NCI-H1092 (cell line): ENCODE measurements at regions not wholly inside any gene's neighbourhood (a gene's known extent, or its start where the extent isn't known, plus 50 kb on each side); places are given as distances from the start of the nearest gene placed in this dataset.
"Not testable (repeated sequence)": the region's sequence is repeated elsewhere in the genome, so short reads cannot be mapped to it uniquely, and the experiment has no call there.

Experiments used
- DNase-seq: peaks from one replicate; lab custom pipeline; 2025; lab: John Stamatoyannopoulos, UW

GRCh38 chr5:89208392-89208791 lies 325.4 kb upstream of the MEF2C start:
- no peak for DNase-seq

DNA sequence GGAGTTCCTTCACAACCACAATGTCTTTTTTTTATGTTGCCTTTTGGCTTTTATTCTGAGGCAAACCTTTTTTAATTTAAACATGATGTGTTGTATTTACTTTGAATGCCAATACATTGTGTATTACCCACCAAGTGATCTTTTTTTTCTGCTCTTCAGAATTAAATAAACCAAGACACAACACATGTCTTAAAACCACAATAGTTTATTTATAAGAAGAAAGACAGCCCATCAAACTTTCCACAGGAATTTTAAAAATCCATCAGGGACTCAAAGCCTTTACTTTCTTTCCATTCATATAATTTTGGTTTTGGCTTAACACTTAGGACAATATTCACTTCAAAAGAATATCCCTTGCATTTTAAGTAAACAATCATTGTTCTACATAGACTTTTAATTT lies 321.8 kb upstream of the MEF2C start:
- DNase-seq: no peak

- no peak for DNase-seq
Measured at GRCh38 chr5:89203611-89204010, 320.6 kb upstream of the MEF2C start.

DNA sequence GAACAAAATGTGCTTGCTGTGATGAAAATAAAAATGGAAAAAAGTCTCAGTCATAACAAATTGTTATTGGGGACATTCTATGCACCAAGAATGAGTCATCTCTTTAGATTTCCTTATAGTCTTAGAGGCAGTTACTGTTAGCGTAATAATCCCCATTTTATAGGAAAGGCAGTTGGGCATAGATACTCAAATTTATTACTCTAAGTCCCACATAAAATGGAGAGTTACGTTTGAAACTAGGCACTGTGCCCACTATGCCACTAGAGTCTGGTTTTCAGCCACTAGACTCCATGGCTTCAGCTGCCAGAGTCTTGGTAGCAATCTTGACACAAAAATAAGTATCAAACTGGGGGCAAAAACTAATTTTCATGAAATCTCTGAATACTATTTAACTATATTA lies 317.9 kb upstream of the MEF2C start:
- DNase-seq: no peak

- no peak for DNase-seq
Measured at GRCh38 chr5:89199306-89199705, 316.3 kb upstream of the MEF2C start.

GRCh38 chr5:89191374-89191773 lies 308.4 kb upstream of the MEF2C start:
- no peak for DNase-seq

- DNase-seq: no peak
Measured at GRCh38 chr5:89190515-89191265, 307.7 kb upstream of the MEF2C start.

DNA sequence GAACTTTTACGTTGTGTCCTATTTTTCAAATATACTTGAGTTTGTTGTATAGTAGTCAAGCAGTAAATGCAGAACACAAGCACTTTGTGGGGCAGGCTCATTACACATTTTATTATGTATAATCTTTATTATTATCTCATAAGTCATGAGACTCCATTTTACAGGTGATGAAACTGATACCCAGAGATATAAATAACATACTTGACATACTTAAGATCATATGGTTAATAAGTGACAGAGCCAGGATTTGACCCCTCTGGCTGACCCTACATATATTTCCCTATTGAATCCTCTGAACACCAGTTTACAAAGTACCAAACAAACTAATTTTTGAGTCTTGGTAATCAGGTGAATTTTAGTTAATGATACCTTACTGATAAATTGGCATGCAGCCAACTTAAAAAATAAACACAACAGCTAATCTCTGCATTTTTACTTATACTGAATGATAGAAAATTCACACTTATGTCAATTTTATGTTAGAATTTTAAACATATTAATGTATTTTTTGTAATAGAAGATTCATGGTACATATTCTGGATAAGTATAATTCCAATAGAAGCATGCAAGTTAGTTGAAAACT lies 305.0 kb upstream of the MEF2C start:
- DNase-seq: no peak

DNA sequence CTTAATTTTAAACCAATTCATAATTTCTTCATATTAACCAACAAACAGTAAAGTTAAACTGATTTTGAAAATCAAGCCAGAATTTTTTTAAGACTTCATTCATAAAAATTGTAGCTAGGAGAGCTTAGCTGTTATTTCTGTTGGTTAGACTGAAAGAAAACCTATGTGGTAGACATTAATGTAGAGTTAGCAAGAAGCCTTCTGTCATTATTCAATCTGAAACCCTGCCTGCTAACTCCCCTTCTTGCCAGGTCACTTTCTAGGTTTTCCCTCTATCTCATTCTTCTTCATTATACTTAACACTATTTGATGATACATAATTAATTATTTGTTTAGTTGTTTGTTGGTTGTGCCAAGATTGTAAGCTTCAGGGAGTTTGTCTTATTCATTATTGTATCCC lies 304.3 kb upstream of the MEF2C start:
- no peak for DNase-seq

DNA sequence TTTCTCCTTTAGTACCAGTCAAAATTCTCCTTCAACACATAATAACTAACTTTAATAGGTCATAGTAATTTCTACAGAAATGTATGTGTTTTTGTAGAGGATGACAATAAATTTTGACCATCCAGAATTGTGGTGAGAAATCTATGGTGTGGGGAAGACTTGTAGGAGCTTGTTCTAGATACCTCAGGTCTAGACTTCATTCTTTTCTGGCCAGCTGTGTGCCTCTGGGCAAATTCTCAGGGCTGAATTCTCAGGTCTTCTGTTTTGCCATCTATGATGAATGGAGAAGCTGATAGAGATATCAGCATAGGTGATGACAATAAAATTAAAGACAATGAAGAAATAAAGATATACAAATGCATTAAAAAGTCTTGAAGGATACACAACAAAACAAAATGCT lies 298.6 kb upstream of the MEF2C start:
- no peak for DNase-seq

- DNase-seq: no peak
Measured at GRCh38 chr5:89179731-89180130, 296.7 kb upstream of the MEF2C start.

- no peak for DNase-seq
Measured at GRCh38 chr5:89178541-89178940, 295.6 kb upstream of the MEF2C start.

GRCh38 chr5:89173528-89173927 lies 290.5 kb upstream of the MEF2C start:
- DNase-seq: no peak

GRCh38 chr5:89168766-89169165 lies 285.8 kb upstream of the MEF2C start:
- DNase-seq: no peak

- DNase-seq: not testable (repeated sequence)
Measured at GRCh38 chr5:89164703-89165102, 281.7 kb upstream of the MEF2C start.

DNA sequence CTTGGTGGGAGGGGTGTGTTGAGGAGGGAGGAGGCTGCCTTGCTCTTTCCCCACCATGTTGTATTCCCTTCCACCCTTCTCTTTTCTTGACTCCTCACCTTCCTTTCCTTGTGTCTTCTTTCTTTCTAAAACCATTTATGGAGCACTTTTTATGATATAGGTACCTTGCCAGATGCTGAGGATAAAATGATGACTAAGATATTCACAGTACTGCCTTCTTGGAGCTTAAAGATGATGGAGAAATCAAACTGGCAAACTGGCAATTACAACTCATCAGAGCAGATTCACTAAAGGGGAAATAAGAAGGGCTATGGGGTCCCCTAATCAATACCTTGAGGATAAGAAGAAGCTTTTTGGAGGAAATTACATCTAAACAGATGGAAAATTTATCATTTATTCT lies 273.2 kb upstream of the MEF2C start:
- no peak for DNase-seq

DNA sequence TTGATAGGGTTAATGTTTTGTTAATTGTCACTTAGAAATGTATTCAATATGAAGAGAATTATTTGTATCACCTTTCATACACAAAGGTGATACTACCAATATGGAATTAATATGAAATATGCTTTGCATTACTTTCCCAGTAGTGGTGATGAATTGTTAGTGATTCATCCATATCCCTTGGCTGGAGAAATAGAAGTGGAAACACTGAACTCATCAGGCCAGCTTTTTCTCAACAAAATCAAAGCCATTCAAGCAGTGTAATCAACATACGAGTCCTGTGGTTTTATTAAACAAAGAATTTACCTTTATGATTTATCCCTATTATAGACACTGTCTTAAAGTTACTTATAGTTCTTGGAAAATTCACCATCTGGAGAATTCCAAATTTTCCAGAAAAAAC lies 264.0 kb upstream of the MEF2C start:
- DNase-seq: no peak

DNA sequence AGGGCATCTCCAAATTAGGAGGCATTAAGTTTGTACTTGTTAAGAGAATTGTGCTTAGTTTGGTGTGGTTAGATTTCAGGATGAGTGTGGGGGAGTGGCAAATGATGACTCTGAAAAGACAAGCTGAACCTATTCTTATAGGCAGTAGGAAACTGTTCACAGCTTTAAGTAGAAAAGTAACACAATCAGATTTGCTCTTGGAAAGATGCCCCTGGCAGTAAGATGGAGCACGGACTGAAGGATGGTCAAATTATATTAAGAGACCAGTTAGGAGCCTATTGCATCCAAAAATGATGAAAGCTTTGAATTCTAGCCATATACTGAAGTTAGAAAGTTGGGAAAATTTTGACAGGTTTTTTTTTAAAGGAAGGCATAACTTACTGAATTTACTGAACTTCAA lies 254.2 kb upstream of the MEF2C start:
- DNase-seq: no peak

DNA sequence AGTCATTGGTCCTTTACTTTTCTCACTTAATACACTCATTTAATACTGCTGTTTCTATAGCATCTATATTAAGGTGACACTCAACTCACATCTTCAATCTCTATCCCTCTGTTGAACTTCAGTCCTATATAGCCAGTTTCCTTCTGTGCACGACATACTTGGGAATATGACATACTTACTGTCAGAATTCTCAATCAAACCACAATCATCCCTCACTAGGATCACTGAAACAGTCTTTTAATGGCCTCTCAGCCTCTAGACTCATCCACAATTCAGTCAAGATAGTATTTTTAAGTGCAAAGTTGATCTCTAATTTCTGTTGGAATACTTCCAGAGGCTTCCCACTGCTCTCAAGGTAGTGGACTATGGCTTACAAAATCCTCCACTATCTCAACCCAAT lies 251.0 kb upstream of the MEF2C start:
- DNase-seq: no peak

- DNase-seq: no peak
Measured at GRCh38 chr5:89133129-89133528, 250.1 kb upstream of the MEF2C start.

DNA sequence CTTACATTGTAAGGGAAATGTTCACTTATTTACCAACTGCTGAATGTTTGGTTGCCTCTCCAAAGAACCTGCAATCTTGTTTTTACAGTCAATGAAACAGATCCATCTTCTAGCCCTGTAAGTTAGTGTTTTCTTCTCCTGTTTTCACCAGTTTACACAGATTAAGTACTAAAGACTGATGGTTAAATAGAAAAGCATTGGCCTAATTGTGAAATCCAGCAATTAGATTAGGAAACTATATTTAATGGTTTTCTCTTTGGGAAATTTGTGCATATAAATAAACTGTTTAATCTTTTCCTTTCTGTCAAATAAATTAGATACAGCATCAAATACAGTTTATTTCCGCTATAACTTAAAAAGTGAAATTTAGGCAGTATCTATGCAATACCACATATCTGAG lies 247.9 kb upstream of the MEF2C start:
- no peak for DNase-seq

DNA sequence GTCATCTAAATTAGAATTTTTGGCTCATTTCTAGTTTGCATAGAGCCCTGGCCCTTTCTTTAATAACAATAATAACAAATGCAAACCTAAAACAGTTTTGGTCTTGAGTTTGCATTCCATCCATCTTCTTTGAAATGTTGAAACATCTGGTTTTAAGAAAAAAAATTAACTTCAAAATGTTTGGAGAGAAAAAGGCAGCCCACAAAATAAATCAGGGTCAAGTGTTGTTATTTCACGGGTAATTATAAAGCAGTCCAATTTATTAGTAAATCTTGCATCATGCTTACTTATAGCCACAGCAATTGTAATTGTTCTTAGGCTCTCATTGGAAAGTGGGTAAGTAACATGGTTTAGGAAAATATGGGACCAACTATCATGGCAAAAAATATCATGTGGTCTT lies 247.0 kb upstream of the MEF2C start:
- no peak for DNase-seq

DNA sequence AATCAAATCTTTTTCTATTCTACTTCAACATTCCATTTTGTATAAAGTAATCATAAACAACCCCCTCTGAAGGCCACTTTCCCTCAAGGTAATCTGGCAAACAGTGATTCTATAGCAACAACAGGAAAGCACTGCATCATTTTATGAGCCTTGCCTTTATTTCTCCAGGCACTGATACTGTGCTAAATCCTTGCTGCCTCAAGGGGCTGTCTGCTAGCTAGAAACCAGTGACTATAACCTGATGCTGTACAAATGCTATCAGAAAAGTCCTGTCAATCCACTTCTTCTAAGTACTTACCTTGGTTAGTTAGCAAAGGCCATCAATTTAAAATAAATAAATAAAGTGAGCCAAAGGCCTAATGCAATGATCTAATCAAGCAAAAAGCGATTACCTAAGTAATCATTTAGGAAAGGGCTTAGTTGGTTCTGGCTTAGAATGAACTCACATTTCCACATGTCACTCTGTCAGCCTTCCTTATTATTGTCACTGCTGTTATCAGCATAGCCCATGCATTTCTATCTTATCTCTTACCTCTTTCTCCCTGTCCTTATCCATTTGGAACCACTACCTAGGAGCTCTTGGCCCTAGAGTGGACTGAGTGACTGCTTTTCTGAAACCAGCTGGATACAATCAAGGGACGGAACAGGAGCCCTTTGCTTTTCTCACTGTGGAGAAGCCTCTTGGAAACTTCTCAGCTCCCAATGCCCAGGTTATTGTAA lies 246.1 kb upstream of the MEF2C start:
- no peak for DNase-seq
